Smooth muscle cell (in vitro differentiated cells): ENCODE measurements at regions not wholly inside any gene's neighbourhood (a gene's known extent, or its start where the extent isn't known, plus 50 kb on each side); places are given as distances from the start of the nearest gene placed in this dataset.

Experiments
- DNase-seq: peaks from one replicate; lab custom pipeline; 2025; ENCODE audit not compliant: unreplicated experiment; lab: John Stamatoyannopoulos, UW
- H2AFZ ChIP-seq: fragments of 200-600 bp; sonication (generic); 2 replicates; pipeline ENCODE4 v1.6.0; 2016; ENCODE audit warnings: antibody characterized with exemption, low read depth, mild to moderate bottlenecking
- H3F3A ChIP-seq: fragments of 200-600 bp; sonication (generic); 2 replicates; pipeline ENCODE4 v1.6.0; 2017; ENCODE audit warnings: antibody characterized with exemption, low read depth
- H3K27ac ChIP-seq: fragments of 200-600 bp; sonication (generic); 2 replicates; pipeline ENCODE4 v1.5.1; 2016; ENCODE audit warnings: low read depth, mild to moderate bottlenecking
- H3K27me3 ChIP-seq: fragments of 200-600 bp; sonication (generic); 2 replicates; pipeline ENCODE4 v1.6.1; 2016; ENCODE audit warnings: low read depth, mild to moderate bottlenecking
- H3K36me3 ChIP-seq: fragments of 200-600 bp; sonication (generic); 2 replicates; pipeline ENCODE4 v1.5.1; 2016; ENCODE audit warnings: low read depth
- H3K4me1 ChIP-seq: fragments of 200-600 bp; sonication (generic); 2 replicates; pipeline ENCODE4 v1.5.1; 2016; ENCODE audit warnings: low read depth
- H3K4me2 ChIP-seq: fragments of 200-600 bp; sonication (generic); 2 replicates; pipeline ENCODE4 v1.6.0; 2016; ENCODE audit warnings: mild to moderate bottlenecking
- H3K4me3 ChIP-seq: fragments of 200-600 bp; sonication (generic); 2 replicates; pipeline ENCODE4 v1.5.1; 2016; ENCODE audit warnings: mild to moderate bottlenecking
- H3K79me2 ChIP-seq: fragments of 200-600 bp; sonication (generic); 2 replicates; pipeline ENCODE4 v1.6.0; 2016; ENCODE audit warnings: low read depth, mild to moderate bottlenecking
- H3K9ac ChIP-seq: fragments of 200-600 bp; sonication (generic); 2 replicates; pipeline ENCODE4 v1.6.0; 2016; ENCODE audit warnings: low read depth
- H3K9me3 ChIP-seq: fragments of 200-600 bp; sonication (generic); replicated peaks from 2 replicates; pipeline ENCODE4 v1.5.1; 2016; ENCODE audit warnings: low read depth
- H4K20me1 ChIP-seq: fragments of 200-600 bp; sonication (generic); 2 replicates; pipeline ENCODE4 v1.6.0; 2016; ENCODE audit warnings: low read depth
- CTCF ChIP-seq: fragments of 200-600 bp; sonication (generic); IDR thresholded peaks from 2 replicates; pipeline ENCODE4 v1.5.1; 2017; ENCODE audit warnings: borderline replicate concordance, mild to moderate bottlenecking, antibody characterized with exemption; ENCODE audit not compliant: insufficient read depth, poor library complexity, severe bottlenecking
- WGBS: methylation state at CpG from one replicate; pipeline ENCODE4 v1.1.7; 2016; ENCODE audit warnings: low lambda C conversion rate; 5-methylcytosine and 5-hydroxymethylcytosine counted together

- H4K20me1 ChIP-seq = no peaks in the 10 kb centered on the region
Measured at GRCh38 chr4:20617678-20618396, 82.4 kb upstream of the PACRGL start.

GRCh38 chr4:20618731-20619130, 81.5 kb upstream of the PACRGL start:
- Histone ChIP-seq H2AFZ (no peak overlapping the region), H3K9ac (no peak overlapping the region), H3K4me1 (peaks cover 6% of the 10 kb centered on the region), H3K79me2 (no peaks in the 10 kb centered on the region), H3F3A (no peaks in the 10 kb centered on the region), H3K9me3 (no peaks in the 10 kb centered on the region), H3K27ac (no peak overlapping the region), H3K36me3 (peaks cover 4% of the 10 kb centered on the region), H3K4me3 (no peak overlapping the region), H3K4me2 (no peak overlapping the region), H4K20me1 (no peaks in the 10 kb centered on the region), H3K27me3 (no peaks in the 10 kb centered on the region)
- no peak for DNase-seq
- WGBS = 83% methylated on average over 12 of the region's 12 CpGs
- no peak for TF ChIP-seq CTCF

More at GRCh38 chr4:20617678-20618396, 82.4 kb upstream of the PACRGL start:
- Histone ChIP-seq H3K4me3 (no peak overlapping the region), H3F3A (no peaks in the 10 kb centered on the region), H3K9me3 (no peaks in the 10 kb centered on the region), H3K27ac (no peak overlapping the region), H3K4me2 (no peak overlapping the region), H3K79me2 (no peaks in the 10 kb centered on the region), H3K9ac (no peak overlapping the region), H2AFZ (no peak overlapping the region), H3K36me3 (peaks cover 4% of the 10 kb centered on the region), H3K4me1 (peaks cover 6% of the 10 kb centered on the region), H3K27me3 (no peaks in the 10 kb centered on the region)
- no peak for TF ChIP-seq CTCF
- 91% methylated on average over 10 of the region's 10 CpGs for WGBS
- DNase-seq = no peak

GRCh38 chr4:20621476-20621875, 78.8 kb upstream of the PACRGL start:
- no peak for DNase-seq
- no peak for TF ChIP-seq CTCF
- no peak overlapping the region for H3K4me3 ChIP-seq
- H3K27me3 ChIP-seq = no peaks in the 10 kb centered on the region
- no peak overlapping the region for H3K27ac ChIP-seq
- WGBS = 91% methylated on average over 1 of the region's 1 CpG
- no peak overlapping the region for H3K4me2 ChIP-seq
- peaks cover 6% of the 10 kb centered on the region for H3K4me1 ChIP-seq
- H2AFZ ChIP-seq = no peak overlapping the region
- H3K79me2 ChIP-seq = no peaks in the 10 kb centered on the region
- H3K36me3 ChIP-seq = peaks cover 4% of the 10 kb centered on the region
- H3K9ac ChIP-seq = no peak overlapping the region
- no peaks in the 10 kb centered on the region for H4K20me1 ChIP-seq
- no peaks in the 10 kb centered on the region for H3K9me3 ChIP-seq
- no peaks in the 10 kb centered on the region for H3F3A ChIP-seq

- H2AFZ ChIP-seq = no peak overlapping the region
- H4K20me1 ChIP-seq = no peaks in the 10 kb centered on the region
- peaks cover 4% of the 10 kb centered on the region for H3K36me3 ChIP-seq
Measured at GRCh38 chr4:20622701-20623100, 77.6 kb upstream of the PACRGL start.

More at GRCh38 chr4:20622701-20623100, 77.6 kb upstream of the PACRGL start:
- H3K27ac ChIP-seq = no peak overlapping the region
- 88% methylated on average over 1 of the region's 1 CpG for WGBS
- no peak for DNase-seq
- TF ChIP-seq CTCF = no peak
- peaks cover 6% of the 10 kb centered on the region for H3K4me1 ChIP-seq
- no peaks in the 10 kb centered on the region for H3K9me3 ChIP-seq
- no peaks in the 10 kb centered on the region for H3F3A ChIP-seq
- no peak overlapping the region for H3K4me3 ChIP-seq
- no peak overlapping the region for H3K9ac ChIP-seq
- no peak overlapping the region for H3K4me2 ChIP-seq
- no peaks in the 10 kb centered on the region for H3K79me2 ChIP-seq
- H3K27me3 ChIP-seq = no peaks in the 10 kb centered on the region
